NCI-H146 (cell line): ENCODE measurements at regions not wholly inside any gene's neighbourhood (a gene's known extent, or its start where the extent isn't known, plus 50 kb on each side); places are given as distances from the start of the nearest gene placed in this dataset.

Source experiments
- DNase-seq: peaks from one replicate; lab custom pipeline; 2025; lab: John Stamatoyannopoulos, UW

- no peak for DNase-seq
Measured at GRCh38 chr10:43816351-43817321, 168.0 kb upstream of the ZNF32 start.

- no peak for DNase-seq
Measured at GRCh38 chr10:43815181-43815885, 166.7 kb upstream of the ZNF32 start.

- no peak for DNase-seq
Measured at GRCh38 chr10:43814663-43815062, 166.0 kb upstream of the ZNF32 start.

GRCh38 chr10:43811871-43812270 is 163.2 kb upstream of the ZNF32 start:
- DNase-seq = no peak

GRCh38 chr10:43809211-43809930 is 160.7 kb upstream of the ZNF32 start:
- no peak for DNase-seq

GRCh38 chr10:43808136-43808535 is 159.5 kb upstream of the ZNF32 start:
- no peak for DNase-seq

- no peak for DNase-seq
Measured at GRCh38 chr10:43806831-43807640, 158.4 kb upstream of the ZNF32 start.

- DNase-seq = no peak
Measured at GRCh38 chr10:43803791-43804190, 155.1 kb upstream of the ZNF32 start.

- no peak for DNase-seq
Measured at GRCh38 chr10:43802988-43803696, 154.5 kb upstream of the ZNF32 start.

GRCh38 chr10:43801626-43802025 is 152.9 kb upstream of the ZNF32 start:
- no peak for DNase-seq

- DNase-seq = no peak
Measured at GRCh38 chr10:43801140-43801539, 152.5 kb upstream of the ZNF32 start.

- no peak for DNase-seq
Measured at GRCh38 chr10:43796781-43797180, 148.1 kb upstream of the ZNF32 start.

- DNase-seq = no peak
Measured at GRCh38 chr10:43795639-43796038, 147.0 kb upstream of the ZNF32 start.

- DNase-seq = no peak
Measured at GRCh38 chr10:43795093-43795492, 146.4 kb upstream of the ZNF32 start.

- DNase-seq = no peak
Measured at GRCh38 chr10:43794181-43794815, 145.6 kb upstream of the ZNF32 start.

GRCh38 chr10:43793704-43794103 is 145.0 kb upstream of the ZNF32 start:
- no peak for DNase-seq

GRCh38 chr10:43790147-43790546 is 141.5 kb upstream of the ZNF32 start:
- DNase-seq = no peak

GRCh38 chr10:43785252-43785651 is 136.6 kb upstream of the ZNF32 start:
- no peak for DNase-seq

GRCh38 chr10:43782814-43783213 is 134.1 kb upstream of the ZNF32 start:
- no peak for DNase-seq
